Prostate gland (tissue), 2 donors: ENCODE measurements at regions not wholly inside any gene's neighbourhood (a gene's known extent, or its start where the extent isn't known, plus 50 kb on each side); places are given as distances from the start of the nearest gene placed in this dataset.

Experiments used
- POLR2A ChIP-seq: fragments of 450-650 bp; IDR thresholded peaks from one replicate; pipeline ENCODE4 v1.6.1; 2016; ENCODE audit warnings: antibody characterized with exemption, mild to moderate bottlenecking
- POLR2AphosphoS5 ChIP-seq: sonication (generic); formaldehyde crosslinking; IDR thresholded peaks from one replicate; pipeline ENCODE4 v1.6.1; 2017; ENCODE audit warnings: antibody characterized with exemption
- TF ChIP-seq, protein P1 (sequence below), 4 experiments: fragments of 200-600 bp in 2 of 4; fragments of 450-650 bp in 2 of 4; sonication (generic) in 2 of 4; IDR thresholded peaks; 1 replicate in 3 of 4; 2 replicates in 1 of 4; pipeline ENCODE4 v1.5.1; 2016 to 2019; ENCODE audit warnings: antibody characterized with exemption in 4 of 4, mild to moderate bottlenecking in 2 of 4, moderate library complexity in 2 of 4

- TF ChIP-seq, protein P1, sequence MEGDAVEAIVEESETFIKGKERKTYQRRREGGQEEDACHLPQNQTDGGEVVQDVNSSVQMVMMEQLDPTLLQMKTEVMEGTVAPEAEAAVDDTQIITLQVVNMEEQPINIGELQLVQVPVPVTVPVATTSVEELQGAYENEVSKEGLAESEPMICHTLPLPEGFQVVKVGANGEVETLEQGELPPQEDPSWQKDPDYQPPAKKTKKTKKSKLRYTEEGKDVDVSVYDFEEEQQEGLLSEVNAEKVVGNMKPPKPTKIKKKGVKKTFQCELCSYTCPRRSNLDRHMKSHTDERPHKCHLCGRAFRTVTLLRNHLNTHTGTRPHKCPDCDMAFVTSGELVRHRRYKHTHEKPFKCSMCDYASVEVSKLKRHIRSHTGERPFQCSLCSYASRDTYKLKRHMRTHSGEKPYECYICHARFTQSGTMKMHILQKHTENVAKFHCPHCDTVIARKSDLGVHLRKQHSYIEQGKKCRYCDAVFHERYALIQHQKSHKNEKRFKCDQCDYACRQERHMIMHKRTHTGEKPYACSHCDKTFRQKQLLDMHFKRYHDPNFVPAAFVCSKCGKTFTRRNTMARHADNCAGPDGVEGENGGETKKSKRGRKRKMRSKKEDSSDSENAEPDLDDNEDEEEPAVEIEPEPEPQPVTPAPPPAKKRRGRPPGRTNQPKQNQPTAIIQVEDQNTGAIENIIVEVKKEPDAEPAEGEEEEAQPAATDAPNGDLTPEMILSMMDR (IDR thresholded peaks at IDR 0.05): no peak
- TF ChIP-seq POLR2AphosphoS5 (no peak), POLR2A (no peak)
These were observed 72.7 kb upstream of the PRDM11 start for GRCh38 chr11:45073685-45074141.
